ENCODE measurements at regions not wholly inside any gene's neighbourhood (a gene's known extent, or its start where the extent isn't known, plus 50 kb on each side); places are given as distances from the start of the nearest gene placed in this dataset.
A peak's percentile ranks its signal among the peaks of the same experiment; 100 is the strongest.

DNA sequence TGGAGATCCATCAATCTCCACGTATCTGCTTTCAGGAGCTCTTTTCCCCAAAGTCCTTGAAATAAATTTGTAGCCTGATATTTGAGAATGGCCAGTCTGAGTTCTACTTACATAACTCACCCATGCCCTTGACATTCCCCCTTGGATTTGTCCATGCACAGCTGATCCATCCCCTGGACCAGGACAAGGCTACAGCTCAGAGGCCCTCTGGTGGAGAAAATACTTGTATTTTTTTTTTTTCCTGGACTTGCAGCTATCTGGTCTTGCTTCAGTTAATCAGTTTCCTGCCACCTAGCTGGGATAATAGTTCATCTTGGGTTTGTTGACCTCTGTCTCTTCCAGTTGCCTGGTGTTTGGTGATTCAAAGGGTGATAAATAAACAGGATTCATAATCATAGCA, 467.6 kb downstream of the DHX35 start:
- no peak for DNase-seq

DNA sequence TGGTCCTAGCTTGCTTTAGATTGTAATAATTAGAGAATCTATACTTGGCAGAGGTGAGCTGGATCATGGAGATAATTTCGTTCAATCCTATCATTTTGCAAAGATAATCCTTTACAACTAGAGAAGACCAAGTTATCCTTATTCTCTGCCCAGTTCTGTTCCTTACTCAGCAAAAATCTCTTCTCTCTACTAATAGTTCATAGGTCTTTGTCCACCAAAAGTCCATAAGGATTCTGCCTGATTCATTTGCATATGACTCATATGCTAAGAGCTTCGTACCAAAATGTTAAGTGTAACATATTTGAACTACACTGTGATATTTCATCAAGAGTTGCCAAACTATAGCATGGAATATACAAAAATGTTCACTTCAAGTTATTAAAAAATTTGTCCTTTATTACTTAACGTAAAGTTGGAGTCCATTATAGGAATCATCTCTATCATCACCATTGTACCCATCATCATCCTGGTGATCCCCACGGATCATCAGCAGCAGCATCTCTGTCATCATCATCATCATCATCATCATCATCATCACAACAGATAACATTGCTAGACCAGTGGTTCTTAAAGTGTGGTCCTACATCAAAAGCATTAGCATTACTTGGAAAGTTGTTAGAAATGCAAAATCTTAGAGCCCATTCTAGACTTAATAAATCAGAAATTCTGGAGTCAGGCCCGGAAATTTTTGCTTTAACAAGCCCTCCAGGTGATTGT, 463.0 kb downstream of the DHX35 start:
- no peak for DNase-seq

DNA sequence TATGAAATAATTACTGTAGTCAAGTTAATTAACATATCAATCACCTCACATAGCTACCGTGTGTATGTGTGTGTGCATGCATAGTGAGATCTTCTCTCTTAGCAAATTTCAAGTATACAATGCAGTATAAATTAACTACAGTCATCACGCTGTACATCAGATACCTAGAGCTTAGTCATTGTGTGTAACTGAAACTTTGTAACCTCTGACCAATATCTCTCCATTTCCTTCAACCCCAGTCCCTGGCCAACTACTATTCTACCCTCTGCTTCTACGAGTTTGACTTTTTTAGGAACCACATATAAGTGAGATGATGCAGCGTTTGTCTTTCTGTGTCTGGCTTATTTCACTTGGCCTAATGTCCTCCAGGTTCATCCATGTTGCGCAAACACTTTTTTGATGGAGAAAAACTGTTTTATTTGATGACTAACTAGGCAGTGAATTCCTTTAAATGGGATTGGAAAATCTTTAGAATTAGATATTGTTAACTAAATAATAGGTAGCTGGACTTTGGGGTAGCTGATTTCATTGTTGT, 459.5 kb downstream of the DHX35 start:
- DNase-seq: no peak

GRCh38 chr20:39412091-39412490, 449.9 kb downstream of the DHX35 start:
- no peak for DNase-seq

DNA sequence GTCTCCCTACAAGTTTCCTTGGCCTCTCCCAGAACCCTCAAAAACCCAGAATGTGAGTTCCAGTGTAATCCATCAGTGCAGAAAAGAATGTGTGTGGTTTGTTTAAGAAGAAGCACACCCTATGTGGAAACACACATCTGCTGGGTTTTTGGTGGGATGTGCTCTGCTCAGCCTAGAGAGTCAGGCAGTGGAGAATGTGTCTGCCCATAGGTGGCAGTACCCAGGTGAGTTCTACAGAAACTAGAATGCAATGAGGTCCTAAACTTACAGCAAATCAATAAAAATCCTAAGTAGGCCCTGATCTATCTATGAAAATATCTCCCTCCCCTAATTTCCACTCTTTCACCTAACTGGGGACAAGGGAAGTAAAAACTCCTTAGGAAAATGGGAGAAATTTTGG, 437.3 kb downstream of the DHX35 start:
- DNase-seq: no peak

DNA sequence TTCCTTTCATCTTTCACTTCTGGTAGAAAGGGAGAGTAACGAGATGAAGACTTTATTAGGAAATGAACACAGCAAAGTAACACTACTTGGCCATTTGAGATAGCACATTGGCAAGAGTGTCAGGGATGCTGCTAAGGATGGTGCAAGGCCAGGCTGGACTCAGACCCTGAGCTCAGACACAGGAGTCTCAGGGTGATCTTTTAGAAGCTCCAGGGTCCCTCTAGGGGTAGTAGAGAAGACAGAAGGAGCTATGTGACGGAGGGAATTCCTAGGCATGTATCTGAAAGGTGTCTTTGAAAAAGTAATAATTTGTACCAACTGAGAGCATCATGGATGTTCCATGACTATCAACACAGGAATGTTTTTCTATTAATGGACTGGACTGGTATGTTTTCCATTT, 436.5 kb downstream of the DHX35 start:
- DNase-seq: no peak

- DNase-seq: no peak
These were observed 435.5 kb downstream of the DHX35 start for GRCh38 chr20:39397646-39398045.

- DNase-seq: no peak
These were observed 433.5 kb downstream of the DHX35 start for GRCh38 chr20:39395478-39396291.

GRCh38 chr20:39394461-39394860, 432.3 kb downstream of the DHX35 start:
- DNase-seq: no peak

GRCh38 chr20:39390186-39390585, 428.0 kb downstream of the DHX35 start:
- DNase-seq: no peak

- no peak for DNase-seq
These were observed 419.5 kb downstream of the DHX35 start for GRCh38 chr20:39381595-39381994.

GRCh38 chr20:39378776-39379175, 416.6 kb downstream of the DHX35 start:
- DNase-seq: no peak

DNA sequence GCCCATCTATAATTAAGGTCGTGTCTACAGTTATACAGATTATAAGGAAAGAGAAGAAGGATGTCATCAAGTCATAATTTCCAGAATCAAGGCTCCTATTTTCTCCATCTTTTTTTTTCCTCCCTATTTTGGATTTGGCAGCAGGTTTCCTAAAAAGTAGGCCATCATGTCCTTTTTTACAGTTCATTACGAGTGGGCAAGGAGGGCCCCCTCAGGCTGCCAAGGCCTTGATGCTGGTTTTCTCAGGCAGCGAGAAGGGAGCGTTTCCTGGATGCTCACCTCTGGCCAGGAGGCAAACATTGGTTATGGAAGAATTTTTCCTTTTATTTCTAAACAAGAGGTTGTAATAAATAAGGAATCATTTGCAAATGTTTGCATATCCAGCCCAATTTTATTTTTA, 414.6 kb downstream of the DHX35 start:
- DNase-seq: no peak

- no peak for DNase-seq
These were observed 402.2 kb downstream of the DHX35 start for GRCh38 chr20:39364320-39364719.

DNA sequence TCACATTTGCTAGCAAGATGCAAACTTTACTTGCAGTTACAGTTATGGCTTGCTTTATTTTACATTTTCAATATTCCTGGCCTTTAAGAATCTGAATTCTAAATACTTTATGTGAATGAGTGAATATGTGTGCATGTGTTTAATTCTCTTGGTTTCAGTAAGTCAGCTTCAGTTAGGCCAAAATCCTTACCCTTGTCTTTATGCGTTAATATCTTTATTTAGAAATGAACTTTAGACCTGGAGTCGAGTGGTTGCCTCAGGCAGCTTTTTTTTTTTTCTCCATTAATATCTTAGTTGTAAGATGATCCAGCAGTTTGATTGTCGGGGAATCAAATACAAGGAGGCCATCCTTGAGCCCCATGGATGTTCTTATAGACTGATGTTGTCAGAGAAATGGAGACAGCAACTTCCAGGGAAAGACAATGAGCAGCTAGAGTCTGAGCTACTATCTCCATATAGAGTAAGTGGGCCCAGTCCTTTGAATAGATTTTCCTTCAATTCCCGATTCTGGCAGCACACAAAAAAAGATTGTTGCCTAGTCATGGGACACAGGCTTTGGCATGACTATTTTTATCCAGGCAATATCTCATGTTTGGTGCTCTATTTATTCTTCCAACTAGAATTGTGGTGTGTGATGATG, 398.0 kb downstream of the DHX35 start:
- no peak for DNase-seq

- peak; percentile 7 for DNase-seq
These were observed 395.9 kb downstream of the DHX35 start for GRCh38 chr20:39358052-39358451.

- no peak for DNase-seq
These were observed 394.8 kb downstream of the DHX35 start for GRCh38 chr20:39356908-39357307.

DNA sequence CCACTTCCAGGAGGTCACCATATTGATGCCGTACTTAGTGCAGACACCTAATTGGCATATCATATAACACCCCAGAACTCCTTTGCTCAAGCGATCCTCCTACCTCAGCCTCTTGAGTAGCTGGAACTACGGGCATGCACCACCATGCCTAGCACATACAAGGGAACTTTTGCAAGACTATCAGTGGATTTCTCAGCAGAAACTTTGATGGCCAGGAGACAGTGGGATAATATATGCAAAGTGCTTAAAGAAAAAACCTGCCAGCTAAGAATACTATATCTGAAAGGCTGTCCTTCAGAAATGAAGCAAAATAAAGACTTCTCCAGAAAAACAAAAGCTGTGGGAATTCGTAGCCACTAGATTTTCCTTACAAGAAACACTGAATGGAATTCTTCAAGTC, 387.1 kb downstream of the DHX35 start:
- DNase-seq: no peak

DNA sequence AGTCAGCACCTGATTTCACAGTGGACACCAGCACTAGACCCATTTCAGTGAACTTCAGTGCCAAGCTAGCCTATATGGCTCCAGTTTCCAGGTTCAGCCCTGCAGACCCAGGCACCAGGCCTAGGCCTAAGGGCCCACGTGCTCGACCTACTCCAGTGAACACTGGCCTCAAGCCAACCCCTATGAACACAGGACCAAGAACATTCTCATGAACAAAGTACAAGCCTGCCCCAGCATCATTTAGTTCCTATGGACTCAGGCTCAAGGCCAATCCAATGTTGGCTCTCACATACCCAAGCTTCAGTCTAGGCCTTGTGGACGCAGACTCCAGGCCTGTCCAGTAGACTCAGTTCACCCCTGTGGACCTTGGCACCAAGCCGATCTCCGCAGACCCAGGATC, 385.5 kb downstream of the DHX35 start:
- DNase-seq: no peak

DNA sequence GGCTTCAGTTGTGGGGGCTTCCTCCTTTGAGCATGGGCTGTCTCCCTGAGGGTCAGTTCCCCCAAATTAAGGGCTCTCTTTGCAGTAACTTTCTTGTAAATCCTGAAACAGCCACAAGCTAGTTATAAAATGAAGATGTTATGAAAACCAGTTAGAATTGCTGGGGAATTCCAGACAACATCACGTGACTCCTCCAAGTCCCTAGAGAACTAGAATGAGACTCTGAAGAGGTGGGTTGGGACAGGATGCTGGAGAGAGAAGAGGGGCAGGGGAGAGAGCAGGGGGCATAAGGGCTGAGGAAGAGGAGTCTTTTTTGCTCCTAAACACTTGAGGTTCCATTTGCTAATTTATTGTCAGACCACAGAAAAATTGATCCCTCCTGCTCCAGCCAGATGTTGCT, 380.3 kb downstream of the DHX35 start:
- no peak for DNase-seq

DNA sequence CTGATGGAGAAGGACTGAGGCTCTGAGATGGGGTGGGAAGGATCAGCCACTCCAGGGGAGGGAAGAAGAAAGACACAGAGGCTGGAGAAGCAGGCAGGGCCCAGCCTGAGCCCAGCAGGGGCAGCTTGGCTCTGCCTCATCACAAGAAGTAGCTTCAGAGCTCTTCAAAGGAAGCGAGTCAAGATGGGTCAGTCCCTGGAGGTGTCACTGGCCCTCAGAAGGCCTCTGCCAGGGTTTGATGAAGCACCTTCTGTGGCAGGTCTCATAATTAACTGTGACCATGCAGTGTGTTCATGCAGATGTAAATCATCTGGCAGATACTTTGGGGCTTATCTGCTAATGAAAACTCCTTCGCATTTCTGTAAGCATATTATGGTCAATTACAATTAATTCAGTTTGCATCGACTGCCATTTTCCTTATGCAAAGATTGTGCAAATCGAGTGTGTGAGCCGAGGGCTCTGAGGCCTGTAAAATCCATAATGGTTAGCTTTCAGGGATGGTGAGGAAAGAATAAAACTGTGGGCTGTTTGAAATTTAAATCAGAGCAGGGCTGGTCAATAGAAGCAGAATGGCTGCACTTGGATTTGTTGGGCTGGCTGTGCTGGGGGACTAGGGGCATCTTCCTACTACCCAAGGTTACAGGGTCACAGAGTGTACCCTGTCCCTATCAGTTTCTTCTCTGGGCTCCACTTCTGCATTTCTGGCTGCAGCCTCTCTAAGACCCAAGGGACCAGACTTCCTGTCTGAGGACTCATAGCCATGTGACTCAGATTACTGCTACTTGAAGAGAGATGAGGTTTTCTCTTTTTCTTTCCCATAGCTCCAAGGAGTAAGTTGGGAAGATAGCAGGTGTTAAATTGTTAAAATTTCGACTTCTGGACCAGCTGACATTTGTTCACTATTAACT, 376.6 kb downstream of the DHX35 start:
- peak; percentile 38 for DNase-seq

GRCh38 chr20:39333211-39333610, 371.1 kb downstream of the DHX35 start:
- no peak for DNase-seq

GRCh38 chr20:39328347-39328746, 366.2 kb downstream of the DHX35 start:
- no peak for DNase-seq
